Activated T-cell treated with anti-CD3 and anti-CD28 coated beads for 1 hour (primary cell): ENCODE measurements at regions not wholly inside any gene's neighbourhood (a gene's known extent, or its start where the extent isn't known, plus 50 kb on each side); places are given as distances from the start of the nearest gene placed in this dataset.

Experiments
- DNase-seq: peaks from one replicate; pipeline ENCODE4 v3.0.0-alpha.2; 2020; ENCODE audit warnings: low read depth

DNA sequence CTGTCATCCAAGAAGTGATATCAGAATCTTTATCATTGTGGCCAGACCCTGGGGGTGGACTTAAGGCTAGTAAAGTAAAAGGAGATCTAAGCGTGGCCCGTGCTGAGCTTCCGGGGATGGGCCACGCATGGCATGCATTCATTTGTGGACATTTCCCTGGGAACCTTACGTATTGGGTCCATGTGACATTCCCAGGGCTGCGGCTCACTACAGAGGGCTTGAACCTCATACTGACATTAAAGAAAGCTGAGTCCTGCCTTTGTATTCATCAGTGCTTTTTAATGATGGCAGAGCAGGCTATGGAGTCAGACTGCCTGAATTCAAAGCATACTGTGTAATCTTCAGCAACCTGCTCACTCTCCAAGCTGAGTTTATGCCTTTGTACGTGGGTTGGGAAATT lies 152.2 kb upstream of the AFDN start:
- DNase-seq = no peak

GRCh38 chr6:167676000-167676665 lies 150.6 kb upstream of the AFDN start:
- DNase-seq = no peak

DNA sequence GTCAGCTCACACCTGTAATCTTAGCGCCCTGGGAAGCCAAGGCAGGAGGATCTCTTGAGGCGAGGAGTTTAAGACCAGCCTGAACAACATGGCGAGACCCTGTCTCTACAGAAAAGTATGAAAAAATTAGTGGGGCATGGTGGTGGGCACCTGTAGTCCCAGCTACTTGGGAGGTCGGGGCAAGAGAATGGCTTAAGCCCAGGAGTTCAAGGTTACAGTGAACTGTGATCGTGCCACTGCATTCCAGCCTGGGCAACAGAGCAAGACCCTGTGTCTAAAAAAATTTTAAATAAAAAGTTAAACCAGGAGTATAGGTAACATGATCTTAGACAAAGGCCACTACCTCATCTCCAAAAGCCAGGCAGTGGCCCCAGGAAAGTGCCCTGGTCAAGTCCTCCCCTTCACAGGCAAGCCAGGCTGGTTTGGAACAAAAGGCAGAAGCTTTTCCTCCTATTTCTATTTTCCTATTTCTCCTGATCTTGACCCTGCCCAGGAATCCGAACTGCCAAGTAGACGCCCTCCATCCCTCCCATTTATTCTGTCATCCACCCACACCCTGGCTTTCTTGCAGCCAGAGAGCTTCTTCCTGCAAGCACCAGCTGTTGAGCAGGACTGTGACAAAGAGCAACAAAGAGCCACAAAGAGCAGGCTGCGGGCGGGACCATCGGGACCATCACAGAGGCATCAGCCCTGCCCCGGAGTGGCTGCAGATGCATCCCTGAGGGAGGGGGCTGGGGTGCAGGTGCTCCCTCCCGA lies 149.9 kb upstream of the AFDN start:
- DNase-seq = no peak

- DNase-seq = no peak
These were observed 149.3 kb upstream of the AFDN start for GRCh38 chr6:167677422-167677789.

DNA sequence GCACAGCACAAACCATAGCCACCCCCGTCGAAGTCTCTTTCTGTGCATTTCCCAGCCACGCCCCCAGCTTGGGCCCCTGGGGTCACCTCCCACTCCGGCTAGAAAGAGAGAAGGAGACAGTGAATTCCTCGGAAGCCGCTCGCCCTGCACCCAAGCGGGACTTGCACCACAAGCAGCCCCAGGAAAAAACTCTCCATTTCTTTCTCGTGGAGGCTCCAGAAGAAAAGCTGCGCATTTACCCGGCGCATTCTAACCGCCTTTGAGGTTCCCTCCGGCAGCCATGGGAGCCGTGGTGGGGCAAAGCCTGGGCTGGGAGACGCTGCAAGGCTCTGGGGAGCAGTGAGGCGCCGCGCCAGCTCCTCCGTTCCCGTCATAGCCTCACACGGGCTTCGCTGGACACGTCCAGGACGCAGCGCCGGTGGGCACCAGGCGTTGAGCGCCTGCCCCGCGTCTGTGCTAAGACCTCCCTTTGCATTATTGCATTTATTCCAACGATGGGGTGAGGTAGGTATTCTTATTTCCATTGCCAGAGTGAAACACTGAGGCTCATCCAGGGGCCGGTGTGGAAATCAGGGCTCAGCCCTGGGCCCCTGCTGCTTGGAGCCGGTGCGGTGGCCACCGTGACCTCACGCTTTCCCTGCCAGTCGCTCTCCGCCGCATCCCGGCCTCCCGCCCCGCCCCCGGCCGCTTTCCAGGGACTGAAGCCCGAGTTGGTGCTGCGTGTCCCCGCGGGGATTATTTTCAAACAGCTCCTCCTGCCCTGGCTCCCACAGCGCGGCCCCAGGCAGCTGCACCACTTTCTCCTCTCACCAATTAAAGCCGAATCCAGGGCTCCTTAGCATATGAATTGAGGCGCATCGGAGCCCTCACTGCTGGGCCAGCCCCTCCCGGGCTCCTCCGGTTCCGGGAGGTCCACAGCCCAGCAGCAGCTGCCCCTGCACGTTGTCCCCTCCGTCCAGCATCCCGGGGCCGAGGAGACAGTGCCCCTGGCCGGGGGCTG lies 148.3 kb upstream of the AFDN start:
- DNase-seq = no peak

GRCh38 chr6:167679122-167679736 lies 147.5 kb upstream of the AFDN start:
- DNase-seq = no peak

- no peak for DNase-seq
These were observed 146.7 kb upstream of the AFDN start for GRCh38 chr6:167679790-167680604.

DNA sequence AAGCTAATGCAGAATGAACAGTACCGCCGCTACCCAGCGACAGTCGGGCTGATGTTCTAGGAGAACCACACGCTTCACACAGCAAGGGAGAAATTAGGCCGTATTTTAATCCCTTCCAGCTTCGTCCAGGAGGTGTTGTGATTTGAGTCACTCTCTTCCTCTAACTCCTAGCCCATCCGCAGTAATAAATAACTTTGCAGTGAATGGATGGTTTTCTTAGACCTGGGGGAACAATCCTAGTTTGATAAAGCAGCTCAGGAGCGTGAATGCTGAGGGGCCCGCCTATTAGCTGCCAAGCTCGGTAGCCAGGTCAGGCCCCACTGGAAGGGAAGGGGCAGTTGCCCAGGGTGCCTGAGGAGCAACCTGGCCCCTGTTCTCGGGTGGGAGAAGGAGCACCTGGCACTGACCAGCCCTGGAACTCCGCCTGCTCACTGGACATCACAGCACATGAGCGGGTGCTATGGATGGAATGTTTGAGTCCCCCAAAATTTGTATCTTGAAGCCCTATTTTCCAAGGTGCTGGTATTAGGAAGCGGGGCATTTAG lies 146.0 kb upstream of the AFDN start:
- no peak for DNase-seq

DNA sequence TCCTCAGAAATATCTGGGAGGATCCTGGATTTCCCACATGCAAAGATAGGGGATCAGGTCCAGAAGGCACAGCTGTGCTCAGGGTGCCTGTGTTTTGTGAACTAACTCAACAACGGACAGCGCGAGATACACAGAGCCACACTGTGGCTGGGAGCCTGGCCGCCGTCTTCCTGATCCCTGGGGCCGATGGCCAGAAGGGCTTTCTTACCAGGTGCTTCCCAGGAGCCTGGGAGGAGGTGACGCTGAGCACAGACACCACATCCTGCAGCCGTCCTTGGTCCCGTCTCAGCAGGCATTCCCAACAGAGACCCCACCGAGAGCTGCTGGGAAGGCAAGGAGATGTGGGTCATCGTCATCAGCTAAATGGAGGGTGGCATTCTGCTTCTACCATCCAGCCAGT lies 144.6 kb upstream of the AFDN start:
- no peak for DNase-seq

DNA sequence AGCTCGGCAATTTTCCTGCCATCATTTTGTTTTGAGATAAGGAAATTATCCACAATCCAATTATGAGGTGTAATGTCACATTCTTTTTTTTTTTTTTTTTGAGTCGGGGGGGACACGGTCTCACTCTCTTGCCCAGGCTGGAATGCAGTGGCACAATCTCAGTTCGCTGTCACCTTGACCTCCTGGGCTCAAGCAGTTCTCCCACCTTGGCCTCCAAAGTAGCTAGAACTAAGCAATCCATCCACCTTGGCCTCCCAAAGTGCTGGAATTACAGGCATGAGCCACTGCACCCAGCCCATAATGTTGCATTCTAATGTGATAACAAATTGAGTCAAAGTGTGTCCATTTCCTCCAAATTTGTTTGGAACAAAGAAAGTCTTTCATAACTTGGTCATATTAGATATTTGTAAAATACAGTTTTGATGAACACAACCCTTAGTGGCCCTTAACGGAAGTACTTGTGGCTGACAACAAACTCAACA lies 144.1 kb upstream of the AFDN start:
- DNase-seq = no peak

GRCh38 chr6:167683028-167683862 lies 143.5 kb upstream of the AFDN start:
- no peak for DNase-seq

GRCh38 chr6:167684276-167685104 lies 142.2 kb upstream of the AFDN start:
- no peak for DNase-seq

DNA sequence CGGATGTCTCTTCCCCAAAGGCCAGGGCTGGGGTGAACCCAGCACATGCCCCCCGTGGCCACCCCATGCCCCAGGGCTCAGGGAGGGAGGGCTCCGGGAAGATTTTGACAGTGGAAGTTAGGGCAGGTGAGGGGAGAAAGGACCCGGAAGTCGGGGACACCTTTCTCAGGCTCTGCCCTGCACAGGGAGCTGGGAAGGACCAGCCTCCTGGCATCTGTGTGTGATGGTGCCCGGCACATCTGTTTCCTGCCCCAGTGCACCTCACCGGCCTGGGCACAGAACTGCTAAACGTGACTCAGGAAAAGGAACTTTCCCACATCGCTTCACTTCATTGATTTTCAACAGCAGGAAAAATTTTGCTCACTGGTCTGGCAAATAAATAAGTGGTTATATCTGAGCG lies 141.1 kb upstream of the AFDN start:
- DNase-seq = no peak

DNA sequence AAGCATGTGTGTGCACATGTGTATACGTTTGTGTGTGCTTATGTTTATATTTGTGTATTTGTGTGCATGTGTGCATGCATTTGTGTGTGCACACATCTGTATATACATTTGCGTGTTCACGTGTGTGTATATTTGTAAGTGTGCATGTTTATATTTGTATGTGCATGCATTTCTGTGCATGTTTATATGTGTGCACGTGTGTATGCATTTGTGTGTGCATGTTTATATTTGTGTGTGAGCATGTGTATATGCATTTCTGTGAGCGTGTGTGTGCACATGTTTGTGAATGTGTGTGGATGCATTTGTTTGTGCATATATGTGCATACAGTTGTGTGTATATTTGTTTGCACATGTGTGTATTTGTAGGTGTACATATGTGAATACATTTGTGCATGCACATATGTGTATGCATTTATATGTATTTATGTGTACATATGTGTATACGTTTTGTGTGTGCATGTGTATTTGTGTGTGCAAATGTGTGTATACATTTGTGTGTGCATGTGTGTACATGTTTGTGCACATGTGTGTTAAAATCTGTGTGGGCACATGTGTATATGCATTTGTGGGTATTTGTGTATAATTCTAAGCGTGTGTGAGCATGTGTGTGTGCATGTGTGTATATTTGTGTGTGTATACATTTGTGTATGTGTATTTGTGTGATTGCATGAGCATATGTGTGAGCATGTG lies 140.4 kb upstream of the AFDN start:
- no peak for DNase-seq

- no peak for DNase-seq
These were observed 139.5 kb upstream of the AFDN start for GRCh38 chr6:167687116-167687725.

DNA sequence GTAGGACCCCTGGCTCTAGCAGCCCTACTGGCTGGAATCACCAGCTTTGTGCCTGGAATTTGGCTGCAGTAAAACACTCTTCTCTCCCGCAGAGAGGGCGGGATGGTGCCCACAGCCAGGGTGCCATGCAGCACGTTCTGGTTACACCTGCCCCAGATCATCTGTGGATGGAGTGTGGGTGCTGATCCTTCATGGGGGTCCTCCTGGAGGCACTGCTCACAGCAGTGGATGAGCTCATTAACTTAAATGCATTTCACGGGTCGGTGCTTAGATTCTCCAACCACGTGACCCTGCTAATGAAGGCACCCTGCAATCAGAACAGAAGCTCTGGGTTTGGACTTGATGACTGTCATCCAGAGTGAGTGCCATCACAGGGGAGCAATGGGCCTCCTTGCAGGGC lies 138.6 kb upstream of the AFDN start:
- DNase-seq = no peak

DNA sequence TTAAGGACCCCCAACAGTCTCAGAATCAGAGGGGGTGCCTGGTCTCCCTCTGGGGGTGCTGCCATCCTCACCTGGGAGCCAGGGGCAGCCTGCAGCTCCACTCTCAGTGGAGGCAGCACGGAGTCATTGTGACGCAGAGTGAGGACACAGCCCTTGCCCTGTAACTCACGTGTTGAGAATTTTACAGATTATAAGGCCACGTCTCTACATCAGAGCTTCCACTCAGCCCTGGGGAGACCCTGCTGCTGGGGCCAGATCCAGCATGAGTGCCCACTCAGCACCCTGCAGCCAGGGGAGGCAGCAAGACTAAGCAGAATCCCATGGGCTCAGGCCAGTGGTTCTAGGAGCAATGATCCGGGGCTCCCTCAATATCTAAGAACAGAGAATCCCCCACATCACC lies 137.4 kb upstream of the AFDN start:
- no peak for DNase-seq

DNA sequence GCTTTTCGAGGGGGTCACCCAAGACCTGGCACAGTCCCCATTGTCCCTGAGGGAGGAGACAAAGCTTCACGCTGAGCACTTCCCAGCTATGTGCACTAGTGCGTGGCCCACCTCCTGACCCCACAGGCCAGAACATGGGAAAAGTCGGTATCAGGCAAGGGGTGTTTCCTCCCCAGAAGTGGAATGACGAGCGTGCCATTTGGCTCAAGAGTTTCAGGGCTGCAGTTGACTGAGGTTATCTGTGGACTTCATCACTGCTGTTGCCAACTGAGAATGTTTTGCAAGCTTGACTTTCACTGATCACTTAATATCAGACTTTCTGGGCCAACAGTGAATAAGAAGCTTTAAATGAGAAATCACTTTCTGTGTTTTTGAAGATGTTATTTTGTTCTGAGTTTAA lies 137.0 kb upstream of the AFDN start:
- no peak for DNase-seq
